Smooth muscle cell (in vitro differentiated cells): ENCODE measurements at regions not wholly inside any gene's neighbourhood (a gene's known extent, or its start where the extent isn't known, plus 50 kb on each side); places are given as distances from the start of the nearest gene placed in this dataset.

Experiments
- DNase-seq: peaks from one replicate; lab custom pipeline; 2025; ENCODE audit not compliant: unreplicated experiment; lab: John Stamatoyannopoulos, UW
- H2AFZ ChIP-seq: fragments of 200-600 bp; sonication (generic); 2 replicates; pipeline ENCODE4 v1.6.0; 2016; ENCODE audit warnings: antibody characterized with exemption, low read depth, mild to moderate bottlenecking
- H3F3A ChIP-seq: fragments of 200-600 bp; sonication (generic); 2 replicates; pipeline ENCODE4 v1.6.0; 2017; ENCODE audit warnings: antibody characterized with exemption, low read depth
- H3K27ac ChIP-seq: fragments of 200-600 bp; sonication (generic); 2 replicates; pipeline ENCODE4 v1.5.1; 2016; ENCODE audit warnings: low read depth, mild to moderate bottlenecking
- H3K27me3 ChIP-seq: fragments of 200-600 bp; sonication (generic); 2 replicates; pipeline ENCODE4 v1.6.1; 2016; ENCODE audit warnings: low read depth, mild to moderate bottlenecking
- H3K36me3 ChIP-seq: fragments of 200-600 bp; sonication (generic); 2 replicates; pipeline ENCODE4 v1.5.1; 2016; ENCODE audit warnings: low read depth
- H3K4me1 ChIP-seq: fragments of 200-600 bp; sonication (generic); 2 replicates; pipeline ENCODE4 v1.5.1; 2016; ENCODE audit warnings: low read depth
- H3K4me2 ChIP-seq: fragments of 200-600 bp; sonication (generic); 2 replicates; pipeline ENCODE4 v1.6.0; 2016; ENCODE audit warnings: mild to moderate bottlenecking
- H3K4me3 ChIP-seq: fragments of 200-600 bp; sonication (generic); 2 replicates; pipeline ENCODE4 v1.5.1; 2016; ENCODE audit warnings: mild to moderate bottlenecking
- H3K79me2 ChIP-seq: fragments of 200-600 bp; sonication (generic); 2 replicates; pipeline ENCODE4 v1.6.0; 2016; ENCODE audit warnings: low read depth, mild to moderate bottlenecking
- H3K9ac ChIP-seq: fragments of 200-600 bp; sonication (generic); 2 replicates; pipeline ENCODE4 v1.6.0; 2016; ENCODE audit warnings: low read depth
- H3K9me3 ChIP-seq: fragments of 200-600 bp; sonication (generic); replicated peaks from 2 replicates; pipeline ENCODE4 v1.5.1; 2016; ENCODE audit warnings: low read depth
- H4K20me1 ChIP-seq: fragments of 200-600 bp; sonication (generic); 2 replicates; pipeline ENCODE4 v1.6.0; 2016; ENCODE audit warnings: low read depth
- WGBS: methylation state at CpG from one replicate; pipeline ENCODE4 v1.1.7; 2016; ENCODE audit warnings: low lambda C conversion rate; 5-methylcytosine and 5-hydroxymethylcytosine counted together
- TF ChIP-seq, protein P1 (sequence below): fragments of 200-600 bp; sonication (generic); IDR thresholded peaks from 2 replicates; pipeline ENCODE4 v1.5.1; 2017; ENCODE audit warnings: borderline replicate concordance, mild to moderate bottlenecking, antibody characterized with exemption; ENCODE audit not compliant: insufficient read depth, poor library complexity, severe bottlenecking

DNA sequence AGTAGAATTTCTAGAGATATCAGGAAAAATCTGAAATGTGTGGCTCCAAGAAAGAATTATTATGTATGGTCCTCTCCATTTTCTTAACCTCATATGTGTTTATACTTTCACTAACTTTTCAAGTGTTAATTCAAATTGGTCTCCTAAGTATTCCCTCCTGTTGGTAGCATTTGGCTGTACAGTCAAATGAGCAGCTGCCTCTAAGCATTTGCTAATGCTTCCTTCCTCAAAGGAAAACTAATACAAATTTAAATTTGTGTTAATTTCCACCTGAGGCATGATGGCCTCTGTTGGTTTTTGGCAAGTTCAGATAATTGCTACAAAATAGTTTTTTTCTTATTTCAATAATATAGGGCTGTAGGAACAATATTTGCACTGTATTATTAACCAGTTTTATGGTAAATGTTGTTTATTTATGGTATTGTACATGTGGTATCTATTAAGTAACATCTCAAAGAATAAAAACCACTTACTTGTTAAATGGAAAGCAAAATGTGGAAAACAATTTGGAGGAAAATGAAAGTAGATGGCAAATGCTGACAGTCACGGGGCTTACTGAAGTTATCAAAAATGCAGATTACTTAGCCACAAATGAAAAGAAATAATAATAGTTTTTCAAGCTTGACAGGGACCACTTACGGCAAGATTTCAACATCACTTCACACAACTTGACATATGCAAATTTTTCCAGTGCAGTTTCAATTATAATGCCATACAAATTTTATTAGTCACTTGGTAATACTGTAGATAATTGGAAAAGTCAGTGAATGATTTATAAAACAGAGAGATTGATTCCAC, 299.3 kb upstream of the MEOX2 start:
- TF ChIP-seq, protein P1, sequence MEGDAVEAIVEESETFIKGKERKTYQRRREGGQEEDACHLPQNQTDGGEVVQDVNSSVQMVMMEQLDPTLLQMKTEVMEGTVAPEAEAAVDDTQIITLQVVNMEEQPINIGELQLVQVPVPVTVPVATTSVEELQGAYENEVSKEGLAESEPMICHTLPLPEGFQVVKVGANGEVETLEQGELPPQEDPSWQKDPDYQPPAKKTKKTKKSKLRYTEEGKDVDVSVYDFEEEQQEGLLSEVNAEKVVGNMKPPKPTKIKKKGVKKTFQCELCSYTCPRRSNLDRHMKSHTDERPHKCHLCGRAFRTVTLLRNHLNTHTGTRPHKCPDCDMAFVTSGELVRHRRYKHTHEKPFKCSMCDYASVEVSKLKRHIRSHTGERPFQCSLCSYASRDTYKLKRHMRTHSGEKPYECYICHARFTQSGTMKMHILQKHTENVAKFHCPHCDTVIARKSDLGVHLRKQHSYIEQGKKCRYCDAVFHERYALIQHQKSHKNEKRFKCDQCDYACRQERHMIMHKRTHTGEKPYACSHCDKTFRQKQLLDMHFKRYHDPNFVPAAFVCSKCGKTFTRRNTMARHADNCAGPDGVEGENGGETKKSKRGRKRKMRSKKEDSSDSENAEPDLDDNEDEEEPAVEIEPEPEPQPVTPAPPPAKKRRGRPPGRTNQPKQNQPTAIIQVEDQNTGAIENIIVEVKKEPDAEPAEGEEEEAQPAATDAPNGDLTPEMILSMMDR: no peak
- H3K27ac ChIP-seq: no peak overlapping the region
- DNase-seq: no peak
- H2AFZ ChIP-seq: no peak overlapping the region
- H3K79me2 ChIP-seq: no peaks in the 10 kb centered on the region
- no peaks in the 10 kb centered on the region for H3K27me3 ChIP-seq
- no peaks in the 10 kb centered on the region for H3K4me1 ChIP-seq
- H4K20me1 ChIP-seq: no peaks in the 10 kb centered on the region
- H3K9me3 ChIP-seq: no peaks in the 10 kb centered on the region
- H3K9ac ChIP-seq: no peak overlapping the region
- H3K36me3 ChIP-seq: no peaks in the 10 kb centered on the region
- WGBS: 87% methylated on average over 2 of the region's 2 CpGs
- H3F3A ChIP-seq: no peaks in the 10 kb centered on the region
- H3K4me2 ChIP-seq: no peak overlapping the region
- no peak overlapping the region for H3K4me3 ChIP-seq

DNA sequence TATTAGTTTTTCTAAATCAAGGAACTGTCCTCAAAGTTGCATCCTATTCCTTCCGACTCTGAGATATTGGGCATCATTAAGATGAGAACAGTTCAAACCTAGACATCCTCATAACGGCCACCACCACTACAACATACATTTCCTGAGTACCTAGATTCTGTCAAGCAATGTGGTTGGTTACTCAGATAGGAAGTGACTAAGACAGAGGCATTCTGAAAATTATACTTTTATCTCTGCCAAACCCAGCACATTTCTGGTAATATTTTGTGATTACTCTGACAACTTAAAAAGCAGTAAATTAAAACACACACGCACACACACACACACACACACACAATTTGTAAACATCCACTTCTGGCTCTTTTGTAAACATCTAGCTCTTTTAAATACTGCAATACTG, 291.2 kb upstream of the MEOX2 start:
- TF ChIP-seq, protein P1: no peak
- no peaks in the 10 kb centered on the region for H3K9me3 ChIP-seq
- H3K9ac ChIP-seq: no peak overlapping the region
- H3K4me3 ChIP-seq: no peak overlapping the region
- no peaks in the 10 kb centered on the region for H3K36me3 ChIP-seq
- no peak for DNase-seq
- 59% methylated on average over 3 of the region's 3 CpGs for WGBS
- no peak overlapping the region for H2AFZ ChIP-seq
- H3K4me2 ChIP-seq: no peak overlapping the region
- H3F3A ChIP-seq: no peaks in the 10 kb centered on the region
- H3K4me1 ChIP-seq: no peaks in the 10 kb centered on the region
- H3K27me3 ChIP-seq: no peaks in the 10 kb centered on the region
- H3K79me2 ChIP-seq: no peaks in the 10 kb centered on the region
- no peak overlapping the region for H3K27ac ChIP-seq
- no peaks in the 10 kb centered on the region for H4K20me1 ChIP-seq

DNA sequence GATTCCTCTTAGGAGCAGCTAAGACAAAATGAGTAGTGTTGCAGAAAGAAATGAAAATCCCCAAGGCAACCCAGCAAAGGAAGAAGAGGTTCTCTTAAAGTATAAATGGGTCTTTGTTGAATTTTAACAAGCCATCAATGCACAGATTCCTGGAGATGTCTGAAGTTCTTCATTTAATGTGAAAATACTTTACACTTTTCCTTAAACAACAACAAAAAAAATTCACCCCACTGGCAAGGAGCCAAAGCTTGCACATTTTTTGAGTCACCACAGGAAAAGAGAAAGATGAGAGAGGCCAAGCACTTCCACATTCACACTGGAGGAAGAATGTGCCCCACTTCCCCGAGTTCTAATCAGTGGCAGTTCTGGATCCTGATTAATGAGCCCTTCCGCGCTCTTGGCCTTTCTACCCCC, 286.4 kb upstream of the MEOX2 start:
- no peaks in the 10 kb centered on the region for H3K36me3 ChIP-seq
- H3K9me3 ChIP-seq: no peaks in the 10 kb centered on the region
- no peaks in the 10 kb centered on the region for H3F3A ChIP-seq
- no peak overlapping the region for H3K4me3 ChIP-seq
- no peak for DNase-seq
- no peak overlapping the region for H2AFZ ChIP-seq
- H3K4me1 ChIP-seq: no peaks in the 10 kb centered on the region
- H3K79me2 ChIP-seq: no peaks in the 10 kb centered on the region
- H3K9ac ChIP-seq: no peak overlapping the region
- TF ChIP-seq, protein P1: no peak
- H3K4me2 ChIP-seq: no peak overlapping the region
- no peak overlapping the region for H3K27ac ChIP-seq
- 54% methylated on average over 3 of the region's 3 CpGs for WGBS
- no peaks in the 10 kb centered on the region for H4K20me1 ChIP-seq
- no peaks in the 10 kb centered on the region for H3K27me3 ChIP-seq

DNA sequence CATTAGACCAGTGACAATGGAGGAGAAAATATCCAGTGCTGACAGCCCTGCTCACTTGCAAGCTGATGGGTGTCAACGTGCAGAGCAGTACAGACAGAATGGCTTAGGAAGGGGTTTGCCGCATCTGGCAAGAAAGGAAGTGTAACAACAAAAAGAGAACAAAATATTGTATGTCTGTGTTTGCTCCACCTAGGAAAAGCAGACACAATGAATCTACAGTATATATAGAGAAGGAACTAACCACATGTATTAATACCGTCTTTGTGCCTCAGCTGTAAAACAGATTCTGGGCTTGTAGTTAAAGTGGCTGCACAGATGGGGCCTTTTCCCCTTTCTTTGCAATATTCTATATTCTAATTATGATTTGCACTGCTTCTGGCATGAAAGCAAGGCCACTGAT, 281.1 kb upstream of the MEOX2 start:
- no peak for DNase-seq
- H3K9ac ChIP-seq: no peak overlapping the region
- no peaks in the 10 kb centered on the region for H3F3A ChIP-seq
- H3K27me3 ChIP-seq: no peaks in the 10 kb centered on the region
- 53% methylated on average over 3 of the region's 3 CpGs for WGBS
- H3K27ac ChIP-seq: no peak overlapping the region
- no peak overlapping the region for H2AFZ ChIP-seq
- no peaks in the 10 kb centered on the region for H4K20me1 ChIP-seq
- TF ChIP-seq, protein P1: no peak
- no peak overlapping the region for H3K4me2 ChIP-seq
- H3K36me3 ChIP-seq: no peaks in the 10 kb centered on the region
- no peaks in the 10 kb centered on the region for H3K79me2 ChIP-seq
- no peaks in the 10 kb centered on the region for H3K9me3 ChIP-seq
- no peaks in the 10 kb centered on the region for H3K4me1 ChIP-seq
- H3K4me3 ChIP-seq: no peak overlapping the region
